SK-N-SH (cell line): ENCODE measurements at regions not wholly inside any gene's neighbourhood (a gene's known extent, or its start where the extent isn't known, plus 50 kb on each side); places are given as distances from the start of the nearest gene placed in this dataset.

ENCODE experiments used
- CTCF ChIA-PET: fragments of 300-600, 350-600 bp; formaldehyde crosslinking; extraction: SDS; loops from one replicate; lab custom pipeline; 2021; lab: Yijun Ruan, JAX
- POLR2A ChIA-PET: fragments of 350-600 bp; sonication (Branson Sonifier 250); formaldehyde crosslinking; extraction: SDS; loops from one replicate; lab custom pipeline; 2020; ENCODE audit warnings: antibody characterized with exemption, inconsistent platforms; lab: Yijun Ruan, JAX
- DNase-seq: peaks from one replicate; pipeline ENCODE4 v3.0.0; 2012
- H2AFZ ChIP-seq: fragments of 200-600 bp; sonication (generic); 2 replicates; pipeline ENCODE4 v1.8.1; 2016; ENCODE audit warnings: antibody characterized with exemption, mild to moderate bottlenecking, low read depth
- H3F3A ChIP-seq: fragments of 200-600 bp; sonication (generic); replicated peaks from 2 replicates; pipeline ENCODE3; 2016; ENCODE audit warnings: antibody characterized with exemption, mild to moderate bottlenecking; ENCODE audit not compliant: insufficient read depth
- H3K27ac ChIP-seq, 2 experiments: fragments of 200-500 bp in 1 of 2; fragments of 200-600 bp in 1 of 2; sonication (Bioruptor generic) in 1 of 2; sonication (generic), shearing (Covaris generic) in 1 of 2; 2 replicates each; pipeline versions ENCODE4 v1.5.1 to v1.6.1; 2014 to 2016; ENCODE audit warnings: low read depth in 2 of 2, inconsistent platforms in 1 of 2, low read length in 1 of 2, mild to moderate bottlenecking in 1 of 2, mixed read lengths in 1 of 2
- H3K27me3 ChIP-seq: fragments of 200-600 bp; sonication (generic), shearing (Covaris generic); 2 replicates; pipeline ENCODE4 v1.6.1; 2016; ENCODE audit warnings: mixed run types; ENCODE audit not compliant: insufficient read depth
- H3K36me3 ChIP-seq, 2 experiments: fragments of 200-500 bp in 1 of 2; fragments of 200-600 bp in 1 of 2; sonication (Bioruptor generic) in 1 of 2; sonication (generic) in 1 of 2; replicated peaks in 1 of 2; 2 replicates each; pipeline versions ENCODE3 to v1.5.1; 2014 to 2016; ENCODE audit warnings: low read length in 1 of 2, mild to moderate bottlenecking in 1 of 2; ENCODE audit not compliant: insufficient read depth in 2 of 2, control insufficient read depth in 1 of 2
- H3K4me1 ChIP-seq, 2 experiments: fragments of 200-500 bp in 1 of 2; fragments of 200-600 bp in 1 of 2; sonication (Bioruptor generic) in 1 of 2; sonication (generic), shearing (Covaris generic) in 1 of 2; 2 replicates each; pipeline versions ENCODE4 v1.5.1 to v1.6.1; 2014 to 2016; ENCODE audit warnings: low read depth in 1 of 2, low read length in 1 of 2, mixed run types in 1 of 2; ENCODE audit not compliant: insufficient read depth in 2 of 2, control insufficient read depth in 1 of 2
- H3K4me2 ChIP-seq: fragments of 200-600 bp; sonication (generic), shearing (Covaris generic); 2 replicates; pipeline ENCODE4 v1.6.1; 2017; ENCODE audit warnings: mixed run types
- H3K4me3 ChIP-seq, 2 experiments: fragments of 200-500 bp in 1 of 2; fragments of 200-600 bp in 1 of 2; sonication (Bioruptor generic) in 1 of 2; sonication (generic), shearing (Covaris generic) in 1 of 2; 2 replicates each; pipeline versions ENCODE4 v1.5.1 to v1.8.1; 2014 to 2016; ENCODE audit warnings: low read depth in 2 of 2, inconsistent platforms in 1 of 2, low read length in 1 of 2, mild to moderate bottlenecking in 1 of 2, mixed read lengths in 1 of 2, moderate library complexity in 1 of 2
- H3K79me2 ChIP-seq: fragments of 200-600 bp; sonication (generic); 2 replicates; pipeline ENCODE4 v1.8.1; 2017; ENCODE audit warnings: mild to moderate bottlenecking; ENCODE audit not compliant: insufficient read depth
- H3K9ac ChIP-seq: fragments of 200-600 bp; sonication (generic); 2 replicates; pipeline ENCODE4 v1.6.1; 2017; ENCODE audit warnings: mixed run types
- H3K9me2 ChIP-seq: fragments of 200-600 bp; sonication (generic); 2 replicates; pipeline ENCODE4 v1.6.1; 2017; ENCODE audit warnings: mixed run types
- H3K9me3 ChIP-seq: fragments of 200-600 bp; sonication (generic); 2 replicates; pipeline ENCODE4 v1.6.1; 2017; ENCODE audit warnings: mixed run types, mild to moderate bottlenecking, moderate library complexity
- H4K20me1 ChIP-seq: fragments of 200-600 bp; sonication (generic); 2 replicates; pipeline ENCODE4 v1.6.1; 2017; ENCODE audit warnings: mild to moderate bottlenecking, mixed run types; ENCODE audit not compliant: insufficient read depth
- EP300 ChIP-seq, 2 experiments: IDR thresholded peaks; 2 replicates each; pipeline versions ENCODE4 v1.4.0 to v1.6.1; 2012; ENCODE audit warnings: borderline replicate concordance in 1 of 2, low read depth in 1 of 2, low read length in 1 of 2
- FOXJ3 ChIP-seq: sonication (generic); formaldehyde crosslinking; IDR thresholded peaks from 2 replicates; pipeline ENCODE4 v1.5.1; 2020; ENCODE audit warnings: mild to moderate bottlenecking, missing genetic modification reagents
- FOXM1 ChIP-seq: IDR thresholded peaks from 2 replicates; pipeline ENCODE4 v1.4.0; 2012; ENCODE audit warnings: low read depth, mild to moderate bottlenecking
- MEF2A ChIP-seq: IDR thresholded peaks from 2 replicates; pipeline ENCODE4 v1.4.0; 2012; ENCODE audit warnings: low read depth, borderline replicate concordance
- NFIC ChIP-seq: IDR thresholded peaks from 2 replicates; pipeline ENCODE4 v1.4.0; 2012; ENCODE audit warnings: borderline replicate concordance
- RAD21 ChIP-seq: IDR thresholded peaks from 2 replicates; pipeline ENCODE4 v1.6.1; 2012; ENCODE audit warnings: mild to moderate bottlenecking, low read length
- RFX5 ChIP-seq: IDR thresholded peaks from 2 replicates; pipeline ENCODE4 v1.6.1; 2012; ENCODE audit warnings: mild to moderate bottlenecking, improper control_type of control experiment, low read length
- SMC3 ChIP-seq: IDR thresholded peaks from 2 replicates; pipeline ENCODE4 v1.6.1; 2012; ENCODE audit warnings: low read depth, low read length, improper control_type of control experiment
- USF1 ChIP-seq: IDR thresholded peaks from 2 replicates; pipeline ENCODE4 v1.4.0; 2012; ENCODE audit warnings: low read depth, borderline replicate concordance
- YY1 ChIP-seq: IDR thresholded peaks from 2 replicates; pipeline ENCODE4 v1.4.0; 2012; ENCODE audit warnings: low read depth, mild to moderate bottlenecking
- WGBS: methylation state at CpG from one replicate; pipeline ENCODE4 v1.1.6; 2017; ENCODE audit warnings: low lambda C conversion rate; 5-methylcytosine and 5-hydroxymethylcytosine counted together
- TF ChIP-seq, protein P1 (sequence below): IDR thresholded peaks from 2 replicates; pipeline ENCODE4 v1.4.0; 2012; ENCODE audit warnings: low read depth, borderline replicate concordance
- TF ChIP-seq, protein P2 (sequence below): IDR thresholded peaks from 2 replicates; pipeline ENCODE4 v1.6.1; 2012; ENCODE audit warnings: mild to moderate bottlenecking, low read depth, low read length, moderate library complexity

DNA sequence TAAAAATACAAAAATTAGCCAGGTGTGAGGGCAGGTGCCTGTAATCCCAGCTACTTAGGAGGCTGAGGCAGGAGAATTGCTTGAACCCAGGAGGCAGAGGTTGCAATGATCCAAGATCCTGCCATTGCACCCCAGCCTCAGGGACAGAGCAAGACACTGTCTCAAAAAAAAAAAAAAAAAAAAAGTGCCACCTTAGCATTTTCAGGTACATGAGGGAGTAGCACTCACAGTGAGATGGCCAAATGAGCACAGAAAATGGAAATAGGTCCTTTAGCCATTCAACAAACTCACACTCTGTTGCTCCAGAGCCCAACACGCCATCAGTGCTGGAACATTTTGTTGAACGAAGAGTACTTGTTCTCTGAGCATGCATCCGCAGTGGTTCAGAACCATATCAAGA is 75.2 kb upstream of the MYL2 start:
- Histone ChIP-seq H3K4me2 (no peak overlapping the region), H3K4me1 (peaks cover 0 to 6% of the 10 kb centered on the region in 2 experiments; a peak in 1 of 4 replicates), H3K27me3 (no peaks in the 10 kb centered on the region), H3K9me2 (no peaks in the 10 kb centered on the region), H3K36me3 (no peaks in the 10 kb centered on the region), H3K79me2 (no peaks in the 10 kb centered on the region), H3K4me3 (no peak overlapping the region), H2AFZ (no peak overlapping the region), H3K9me3 (no peaks in the 10 kb centered on the region), H3K27ac (no peak overlapping the region), H3F3A (no peaks in the 10 kb centered on the region), H4K20me1 (no peaks in the 10 kb centered on the region), H3K9ac (no peak overlapping the region)
- TF ChIP-seq, protein P1, sequence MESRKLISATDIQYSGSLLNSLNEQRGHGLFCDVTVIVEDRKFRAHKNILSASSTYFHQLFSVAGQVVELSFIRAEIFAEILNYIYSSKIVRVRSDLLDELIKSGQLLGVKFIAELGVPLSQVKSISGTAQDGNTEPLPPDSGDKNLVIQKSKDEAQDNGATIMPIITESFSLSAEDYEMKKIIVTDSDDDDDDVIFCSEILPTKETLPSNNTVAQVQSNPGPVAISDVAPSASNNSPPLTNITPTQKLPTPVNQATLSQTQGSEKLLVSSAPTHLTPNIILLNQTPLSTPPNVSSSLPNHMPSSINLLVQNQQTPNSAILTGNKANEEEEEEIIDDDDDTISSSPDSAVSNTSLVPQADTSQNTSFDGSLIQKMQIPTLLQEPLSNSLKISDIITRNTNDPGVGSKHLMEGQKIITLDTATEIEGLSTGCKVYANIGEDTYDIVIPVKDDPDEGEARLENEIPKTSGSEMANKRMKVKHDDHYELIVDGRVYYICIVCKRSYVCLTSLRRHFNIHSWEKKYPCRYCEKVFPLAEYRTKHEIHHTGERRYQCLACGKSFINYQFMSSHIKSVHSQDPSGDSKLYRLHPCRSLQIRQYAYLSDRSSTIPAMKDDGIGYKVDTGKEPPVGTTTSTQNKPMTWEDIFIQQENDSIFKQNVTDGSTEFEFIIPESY, result no peak
- TF ChIP-seq FOXJ3 (no peak), YY1 (no peak), SMC3 (no peak), RFX5 (no peak)
- POLR2A ChIA-PET, result no interaction called here
- DNase-seq, result no peak
- CTCF ChIA-PET, result interaction anchor here (1.1 to 1.6 kb wide), 2 partner anchors 38 to 303 kb away, joined by 3 read pairs; no protein-coding TSS in a partner anchor
- WGBS, result 53% methylated on average over 3 of the region's 3 CpGs

GRCh38 chr12:110995016-110995415 is 74.6 kb upstream of the MYL2 start:
- TF ChIP-seq MEF2A (no peak), NFIC (no peak), FOXJ3 (no peak), EP300 (IDR thresholded peaks at IDR 0.05; ENCODE audit: borderline replicate concordance in 1 of 2, low read depth in 1 of 2, low read length in 1 of 2) (no peak), USF1 (no peak), FOXM1 (no peak), RAD21 (no peak)
- TF ChIP-seq, protein P2, sequence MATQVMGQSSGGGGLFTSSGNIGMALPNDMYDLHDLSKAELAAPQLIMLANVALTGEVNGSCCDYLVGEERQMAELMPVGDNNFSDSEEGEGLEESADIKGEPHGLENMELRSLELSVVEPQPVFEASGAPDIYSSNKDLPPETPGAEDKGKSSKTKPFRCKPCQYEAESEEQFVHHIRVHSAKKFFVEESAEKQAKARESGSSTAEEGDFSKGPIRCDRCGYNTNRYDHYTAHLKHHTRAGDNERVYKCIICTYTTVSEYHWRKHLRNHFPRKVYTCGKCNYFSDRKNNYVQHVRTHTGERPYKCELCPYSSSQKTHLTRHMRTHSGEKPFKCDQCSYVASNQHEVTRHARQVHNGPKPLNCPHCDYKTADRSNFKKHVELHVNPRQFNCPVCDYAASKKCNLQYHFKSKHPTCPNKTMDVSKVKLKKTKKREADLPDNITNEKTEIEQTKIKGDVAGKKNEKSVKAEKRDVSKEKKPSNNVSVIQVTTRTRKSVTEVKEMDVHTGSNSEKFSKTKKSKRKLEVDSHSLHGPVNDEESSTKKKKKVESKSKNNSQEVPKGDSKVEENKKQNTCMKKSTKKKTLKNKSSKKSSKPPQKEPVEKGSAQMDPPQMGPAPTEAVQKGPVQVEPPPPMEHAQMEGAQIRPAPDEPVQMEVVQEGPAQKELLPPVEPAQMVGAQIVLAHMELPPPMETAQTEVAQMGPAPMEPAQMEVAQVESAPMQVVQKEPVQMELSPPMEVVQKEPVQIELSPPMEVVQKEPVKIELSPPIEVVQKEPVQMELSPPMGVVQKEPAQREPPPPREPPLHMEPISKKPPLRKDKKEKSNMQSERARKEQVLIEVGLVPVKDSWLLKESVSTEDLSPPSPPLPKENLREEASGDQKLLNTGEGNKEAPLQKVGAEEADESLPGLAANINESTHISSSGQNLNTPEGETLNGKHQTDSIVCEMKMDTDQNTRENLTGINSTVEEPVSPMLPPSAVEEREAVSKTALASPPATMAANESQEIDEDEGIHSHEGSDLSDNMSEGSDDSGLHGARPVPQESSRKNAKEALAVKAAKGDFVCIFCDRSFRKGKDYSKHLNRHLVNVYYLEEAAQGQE, result no peak
- H3K79me2 ChIP-seq, result no peaks in the 10 kb centered on the region
- H3K9me2 ChIP-seq, result no peaks in the 10 kb centered on the region
- no peak overlapping the region for H3K9ac ChIP-seq
- no peak overlapping the region for H3K4me2 ChIP-seq
- POLR2A ChIA-PET, result no interaction called here
- no peaks in the 10 kb centered on the region for H4K20me1 ChIP-seq
- no peaks in the 10 kb centered on the region for H3K27me3 ChIP-seq
- CTCF ChIA-PET, result interaction anchor here (1.1 to 1.6 kb wide), 2 partner anchors 38 to 304 kb away, joined by 3 read pairs; no protein-coding TSS in a partner anchor
- H2AFZ ChIP-seq, result no peak overlapping the region
- DNase-seq, result no peak
- 64% methylated on average over 3 of the region's 7 CpGs for WGBS
- no peaks in the 10 kb centered on the region for H3K9me3 ChIP-seq
- no peaks in the 10 kb centered on the region for H3K36me3 ChIP-seq
- no peak overlapping the region for H3K27ac ChIP-seq
- no peaks in the 10 kb centered on the region for H3F3A ChIP-seq
- no peak overlapping the region for H3K4me3 ChIP-seq
- H3K4me1 ChIP-seq, result peaks cover 0 to 6% of the 10 kb centered on the region in 2 experiments; a peak in 1 of 4 replicates
